GM23338 (cell line): ENCODE measurements at regions not wholly inside any gene's neighbourhood (a gene's known extent, or its start where the extent isn't known, plus 50 kb on each side); places are given as distances from the start of the nearest gene placed in this dataset.

Source experiments
- ATAC-seq: fragments of 200-7000 bp; cut with Tn5 transposase; 3 replicates; pipeline ENCODE4 v1.9.1; 2020
- DNase-seq: peaks from one replicate; pipeline ENCODE4 v3.0.0-alpha.2; 2015; ENCODE audit warnings: low spot score
- H2AFZ ChIP-seq: fragments of 200-600 bp; sonication (generic); 2 replicates; pipeline ENCODE4 v1.8.0; 2016; ENCODE audit warnings: antibody characterized with exemption, mild to moderate bottlenecking, moderate library complexity
- H3F3A ChIP-seq: fragments of 200-600 bp; sonication (generic); replicated peaks from 2 replicates; pipeline ENCODE4 v1.8.0; 2017; ENCODE audit warnings: antibody characterized with exemption, mixed run types, low read depth
- H3K27ac ChIP-seq: fragments of 200-600 bp; sonication (generic); 2 replicates; pipeline ENCODE4 v1.6.1; 2016; ENCODE audit warnings: low read depth
- H3K27me3 ChIP-seq: fragments of 200-600 bp; sonication (generic); 2 replicates; pipeline ENCODE4 v1.8.0; 2016; ENCODE audit warnings: mild to moderate bottlenecking, mixed run types, moderate library complexity; ENCODE audit not compliant: insufficient read depth
- H3K36me3 ChIP-seq: fragments of 200-600 bp; sonication (generic); 2 replicates; pipeline ENCODE4 v1.8.0; 2016; ENCODE audit warnings: mild to moderate bottlenecking; ENCODE audit not compliant: insufficient read depth
- H3K4me1 ChIP-seq: fragments of 200-600 bp; sonication (generic); 2 replicates; pipeline ENCODE4 v1.8.0; 2016; ENCODE audit warnings: mild to moderate bottlenecking, moderate library complexity; ENCODE audit not compliant: insufficient read depth
- H3K4me2 ChIP-seq: fragments of 200-600 bp; sonication (generic); 2 replicates; pipeline ENCODE4 v1.7.1; 2017; ENCODE audit warnings: mixed run types
- H3K4me3 ChIP-seq: fragments of 200-600 bp; sonication (generic); 2 replicates; pipeline ENCODE4 v1.6.1; 2016; ENCODE audit warnings: mixed run types
- H3K79me2 ChIP-seq: fragments of 200-600 bp; sonication (generic); replicated peaks from 2 replicates; pipeline ENCODE4 v1.8.0; 2017; ENCODE audit warnings: mild to moderate bottlenecking; ENCODE audit not compliant: insufficient read depth
- H3K9me2 ChIP-seq: fragments of 200-600 bp; sonication (generic); 2 replicates; pipeline ENCODE4 v1.8.0; 2017; ENCODE audit not compliant: insufficient read depth
- H4K20me1 ChIP-seq: fragments of 200-600 bp; sonication (generic); replicated peaks from 2 replicates; pipeline ENCODE4 v1.8.0; 2017; ENCODE audit warnings: mild to moderate bottlenecking; ENCODE audit not compliant: insufficient read depth
- H3K27ac Mint-ChIP-seq: 2 replicates; pipeline ENCODE4 v1.8.0; 2020; ENCODE audit warnings: inconsistent platforms, mild to moderate bottlenecking, moderate library complexity, mixed read lengths
- H3K27me3 Mint-ChIP-seq: 3 replicates; pipeline ENCODE4 v1.8.0; 2022; ENCODE audit warnings: low read depth, mild to moderate bottlenecking, moderate library complexity, mixed read lengths, inconsistent platforms; ENCODE audit not compliant: insufficient read depth, poor library complexity
- H3K36me3 Mint-ChIP-seq: 3 replicates; pipeline ENCODE4 v1.8.0; 2021; ENCODE audit warnings: low read depth, mild to moderate bottlenecking, inconsistent platforms, moderate library complexity, mixed read lengths
- H3K4me1 Mint-ChIP-seq: 3 replicates; pipeline ENCODE4 v1.8.0; 2020; ENCODE audit warnings: mild to moderate bottlenecking, inconsistent platforms, mixed read lengths
- H3K4me3 Mint-ChIP-seq: 3 replicates; pipeline ENCODE4 v1.8.0; 2021; ENCODE audit warnings: moderate library complexity, mild to moderate bottlenecking, inconsistent platforms, mixed read lengths
- H3K9me3 Mint-ChIP-seq: 3 replicates; pipeline ENCODE4 v1.8.0; 2020; ENCODE audit warnings: moderate library complexity, mild to moderate bottlenecking, inconsistent platforms, mixed read lengths
- CREB1 ChIP-seq: fragments of 250-450 bp; sonication (Bioruptor Pico); IDR thresholded peaks from 2 replicates; pipeline ENCODE4 v1.5.0; 2020; ENCODE audit warnings: low read depth, mild to moderate bottlenecking, moderate library complexity
- ETS1 ChIP-seq: IDR thresholded peaks from 2 replicates; pipeline ENCODE4 v1.6.1; 2016; ENCODE audit warnings: antibody characterized with exemption
- EZH2 ChIP-seq: fragments of 200-600 bp; sonication (generic); IDR thresholded peaks from one replicate; pipeline ENCODE4 v1.8.0; 2017; ENCODE audit warnings: antibody characterized with exemption, mild to moderate bottlenecking, low read depth; ENCODE audit not compliant: unreplicated experiment
- EZH2phosphoT487 ChIP-seq: fragments of 200-600 bp; sonication (generic); IDR thresholded peaks from one replicate; pipeline ENCODE4 v1.8.1; 2018; ENCODE audit warnings: antibody characterized with exemption; ENCODE audit not compliant: unreplicated experiment
- JUNB ChIP-seq: IDR thresholded peaks from one replicate; pipeline ENCODE4 v1.6.1; 2016; ENCODE audit warnings: antibody characterized with exemption; ENCODE audit not compliant: unreplicated experiment
- NANOG ChIP-seq: IDR thresholded peaks from 2 replicates; pipeline ENCODE4 v1.6.1; 2016; ENCODE audit warnings: antibody characterized with exemption, borderline replicate concordance
- POLR2AphosphoS5 ChIP-seq: IDR thresholded peaks from 2 replicates; pipeline ENCODE4 v1.6.1; 2016; ENCODE audit warnings: antibody characterized with exemption, low read depth
- REST ChIP-seq: IDR thresholded peaks from one replicate; pipeline ENCODE4 v1.6.1; 2018; ENCODE audit warnings: antibody characterized with exemption; ENCODE audit not compliant: unreplicated experiment
- ZNF331 ChIP-seq: fragments of 250-450 bp; sonication (Bioruptor Pico); IDR thresholded peaks from 2 replicates; pipeline ENCODE4 v1.5.0; 2020; ENCODE audit warnings: low read depth, mild to moderate bottlenecking, moderate library complexity
- ZNF462 ChIP-seq: fragments of 250-450 bp; sonication (Bioruptor Pico); IDR thresholded peaks from 2 replicates; pipeline ENCODE4 v1.5.0; 2020; ENCODE audit warnings: mild to moderate bottlenecking, moderate library complexity

GRCh38 chr5:124494540-124495116 is 251.8 kb downstream of the ZNF608 start (continued):
- no peak for TF ChIP-seq ETS1
- TF ChIP-seq JUNB, result no peak
- TF ChIP-seq ZNF331 (CRISPR knock-in tag), result no peak
- TF ChIP-seq ZNF462 (CRISPR knock-in tag), result no peak
- no peak for TF ChIP-seq EZH2phosphoT487
- no peak for TF ChIP-seq POLR2AphosphoS5

- Mint-ChIP-seq H3K36me3 (peaks cover 55% of the 10 kb centered on the region), H3K27me3 (peaks cover 6% of the 10 kb centered on the region), H3K9me3 (peaks cover 45% of the 10 kb centered on the region), H3K27ac (no peak overlapping the region), H3K4me3 (no peak overlapping the region), H3K4me1 (peaks cover 14% of the 10 kb centered on the region)
- Histone ChIP-seq H3K9me2 (peaks cover 20% of the 10 kb centered on the region), H3K4me2 (no peak overlapping the region), H3K27me3 (no peaks in the 10 kb centered on the region), H3K79me2 (no peaks in the 10 kb centered on the region), H2AFZ (no peak overlapping the region), H3K27ac (no peak overlapping the region), H3K4me1 (no peaks in the 10 kb centered on the region), H3K36me3 (no peaks in the 10 kb centered on the region; the same call in 1 of the 2 replicates), H4K20me1 (no peaks in the 10 kb centered on the region), H3F3A (no peaks in the 10 kb centered on the region), H3K4me3 (no peak overlapping the region)
- ATAC-seq, result no peak
- TF ChIP-seq CREB1 (CRISPR knock-in tag) (no peak), NANOG (no peak), ETS1 (no peak), EZH2 (no peak), REST (no peak)
- no peak for DNase-seq
Measured at GRCh38 chr5:124492444-124493224, 253.8 kb downstream of the ZNF608 start.
